BJ (cell line): ENCODE measurements at regions not wholly inside any gene's neighbourhood (a gene's known extent, or its start where the extent isn't known, plus 50 kb on each side); places are given as distances from the start of the nearest gene placed in this dataset.
"Not testable (repeated sequence)": the region's sequence is repeated elsewhere in the genome, so short reads cannot be mapped to it uniquely, and the experiment has no call there.

Source experiments
- CTCF ChIA-PET: fragments of 350-600 bp; formaldehyde crosslinking; extraction: SDS; loops from one replicate; lab custom pipeline; 2021; ENCODE audit warnings: antibody characterized with exemption, inconsistent platforms; lab: Yijun Ruan, JAX
- POLR2A ChIA-PET: fragments of 300-600 bp; sonication (Branson Sonifier 250); formaldehyde crosslinking; extraction: SDS; loops from one replicate; lab custom pipeline; 2021; ENCODE audit warnings: antibody characterized with exemption; lab: Charles Lee
- DNase-seq: peaks from one replicate; pipeline ENCODE4 v3.0.0-alpha.2; 2011; ENCODE audit warnings: low read depth
- H3K27me3 ChIP-seq: 2 replicates; pipeline ENCODE4 v1.6.0; 2011; ENCODE audit warnings: low read length; ENCODE audit not compliant: control insufficient read depth, insufficient read depth
- H3K36me3 ChIP-seq: 2 replicates; pipeline ENCODE4 v1.5.1; 2011; ENCODE audit warnings: low read length; ENCODE audit not compliant: control insufficient read depth, insufficient read depth
- H3K4me3 ChIP-seq: 2 replicates; pipeline ENCODE4 v1.5.1; 2011; ENCODE audit warnings: low read depth, mild to moderate bottlenecking, control low read depth, low read length
- CTCF ChIP-seq: IDR thresholded peaks from 2 replicates; pipeline ENCODE4 v1.5.1; 2011; ENCODE audit warnings: low read depth, mild to moderate bottlenecking, control low read depth, inconsistent platforms, low read length, moderate library complexity; ENCODE audit not compliant: insufficient read depth

DNA sequence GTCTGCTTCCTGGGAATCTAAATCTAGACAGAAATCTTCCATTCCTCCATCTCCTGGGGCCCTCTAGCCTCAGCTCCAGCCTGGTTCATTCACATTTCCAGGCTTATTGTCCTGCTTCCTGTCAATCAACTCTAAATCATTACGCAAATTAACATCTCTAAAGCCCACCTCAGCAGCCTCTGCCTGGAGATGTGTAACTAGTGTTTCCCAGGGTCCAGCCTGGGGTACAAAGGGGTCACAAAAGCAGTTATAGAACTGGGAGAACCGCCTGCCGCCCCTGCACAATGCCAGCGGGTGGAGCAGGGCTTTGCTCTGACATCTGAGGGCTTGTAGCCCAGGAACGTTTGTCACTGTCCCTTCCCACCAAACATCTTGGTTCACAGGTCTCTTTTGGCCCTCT is 373.5 kb downstream of the RRAGC start:
- Histone ChIP-seq H3K36me3 (no peaks in the 10 kb centered on the region), H3K4me3 (no peak overlapping the region), H3K27me3 (no peaks in the 10 kb centered on the region)
- DNase-seq = no peak
- TF ChIP-seq CTCF = no peak
- CTCF ChIA-PET = interaction anchor here (0.6 kb wide), 1 partner anchor 210 kb away, joined by 4 read pairs; no protein-coding TSS in a partner anchor
- POLR2A ChIA-PET = no interaction called here

- Histone ChIP-seq H3K4me3 (no peak overlapping the region), H3K36me3 (no peaks in the 10 kb centered on the region), H3K27me3 (no peaks in the 10 kb centered on the region)
- TF ChIP-seq CTCF = no peak
- ChIA-PET CTCF (no interaction called here), POLR2A (no interaction called here)
- DNase-seq = no peak
Observed at GRCh38 chr1:38481871-38482826, 377.4 kb downstream of the RRAGC start.

- H3K4me3 ChIP-seq, H3K36me3 ChIP-seq, POLR2A ChIA-PET, DNase-seq, H3K27me3 ChIP-seq, CTCF ChIA-PET: not testable (repeated sequence)
Observed at GRCh38 chr1:38479662-38480061, 379.9 kb downstream of the RRAGC start.

DNA sequence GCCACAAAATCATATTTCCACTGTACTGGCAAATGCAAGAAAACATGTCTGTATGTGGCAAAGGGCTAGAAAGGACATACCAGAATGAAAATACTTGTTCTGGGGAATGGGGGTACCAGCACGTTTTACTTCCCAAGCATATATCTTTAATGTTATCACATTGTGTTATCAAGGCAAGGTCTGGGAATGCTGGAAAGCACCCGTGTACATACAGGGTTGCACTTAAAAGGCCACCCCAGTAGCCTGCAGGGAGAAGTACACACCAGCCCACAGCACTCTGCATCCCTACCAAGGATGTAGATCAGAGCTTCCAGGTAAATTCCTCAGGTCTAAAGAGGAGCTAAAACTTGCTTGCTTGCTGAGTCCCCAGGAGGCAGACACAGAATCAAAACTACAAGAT is 381.8 kb downstream of the RRAGC start:
- CTCF ChIA-PET = no interaction called here
- TF ChIP-seq CTCF = no peak
- DNase-seq = no peak
- POLR2A ChIA-PET = no interaction called here
- peaks cover 9% of the 10 kb centered on the region for H3K27me3 ChIP-seq
- H3K4me3 ChIP-seq = no peak overlapping the region
- no peaks in the 10 kb centered on the region for H3K36me3 ChIP-seq

DNA sequence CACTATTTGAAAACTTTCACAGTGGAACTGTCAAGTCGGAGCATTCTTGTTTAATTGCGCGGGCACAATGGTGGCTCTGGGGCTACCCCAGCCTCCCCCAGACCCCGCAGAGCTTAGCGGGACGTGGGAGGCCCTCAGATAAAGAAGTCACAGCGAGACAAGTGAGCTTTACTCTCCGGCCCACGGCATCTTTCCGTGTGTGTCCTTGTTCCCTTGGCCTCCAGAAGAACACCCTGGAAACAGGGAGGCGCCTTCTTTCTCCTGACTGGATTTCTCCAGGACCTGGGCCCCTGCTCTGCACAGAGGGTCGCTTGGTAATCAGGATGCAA is 382.8 kb downstream of the RRAGC start:
- CTCF ChIA-PET = no interaction called here
- no peak for TF ChIP-seq CTCF
- POLR2A ChIA-PET = no interaction called here
- DNase-seq = no peak
- no peaks in the 10 kb centered on the region for H3K36me3 ChIP-seq
- H3K27me3 ChIP-seq = peaks cover 9% of the 10 kb centered on the region
- H3K4me3 ChIP-seq = no peak overlapping the region
